Osteoblast (primary cell): ENCODE measurements at regions not wholly inside any gene's neighbourhood (a gene's known extent, or its start where the extent isn't known, plus 50 kb on each side); places are given as distances from the start of the nearest gene placed in this dataset.
A peak's percentile ranks its signal among the peaks of the same experiment; 100 is the strongest.

Source experiments
- DNase-seq: peaks from one replicate; pipeline ENCODE4 v3.0.0; 2011; ENCODE audit warnings: low spot score, mixed read lengths; ENCODE audit not compliant: insufficient read length; ENCODE audit errors: missing footprints
- H2AFZ ChIP-seq: 2 replicates; pipeline ENCODE4 v1.6.0; 2011; ENCODE audit warnings: mild to moderate bottlenecking, low read length
- H3K27ac ChIP-seq: 2 replicates; pipeline ENCODE4 v1.5.1; 2011; ENCODE audit warnings: mild to moderate bottlenecking, low read depth, low read length, moderate library complexity
- H3K27me3 ChIP-seq: 2 replicates; pipeline ENCODE4 v1.6.0; 2012; ENCODE audit warnings: mild to moderate bottlenecking, control low read depth, inconsistent platforms, low read length, moderate library complexity; ENCODE audit not compliant: insufficient read depth
- H3K36me3 ChIP-seq: 2 replicates; pipeline ENCODE4 v1.5.1; 2011; ENCODE audit warnings: mild to moderate bottlenecking, low read length, control low read depth, moderate library complexity; ENCODE audit not compliant: insufficient read depth
- H3K4me1 ChIP-seq: 2 replicates; pipeline ENCODE4 v1.5.1; 2011; ENCODE audit warnings: mild to moderate bottlenecking, low read length, control low read depth, moderate library complexity; ENCODE audit not compliant: insufficient read depth
- H3K4me2 ChIP-seq: 2 replicates; pipeline ENCODE4 v1.6.0; 2011; ENCODE audit warnings: mild to moderate bottlenecking, low read length; ENCODE audit not compliant: insufficient read depth
- H3K4me3 ChIP-seq: fragments of 200-600 bp; sonication (generic); 3 replicates; pipeline ENCODE4 v1.5.1; 2012; ENCODE audit warnings: mild to moderate bottlenecking, low read length, inconsistent platforms; ENCODE audit not compliant: insufficient read depth
- H3K79me2 ChIP-seq: 2 replicates; pipeline ENCODE4 v1.6.0; 2012; ENCODE audit warnings: mild to moderate bottlenecking, low read length, control low read depth, inconsistent platforms; ENCODE audit not compliant: insufficient read depth
- H3K9me3 ChIP-seq: 2 replicates; pipeline ENCODE4 v1.5.1; 2011; ENCODE audit warnings: low read depth, low read length, control low read depth
- H4K20me1 ChIP-seq: 2 replicates; pipeline ENCODE4 v1.6.0; 2012; ENCODE audit warnings: mild to moderate bottlenecking, low read length, control low read depth; ENCODE audit not compliant: insufficient read depth
- CTCF ChIP-seq: IDR thresholded peaks from 2 replicates; pipeline ENCODE4 v1.5.1; 2011; ENCODE audit warnings: mild to moderate bottlenecking, low read depth, low read length, moderate library complexity; ENCODE audit errors: extremely low read depth

GRCh38 chr4:17077105-17077504, 178.7 kb upstream of the LDB2 start:
- DNase-seq = no peak
- H3K4me2 ChIP-seq = no peak overlapping the region
- no peaks in the 10 kb centered on the region for H3K27me3 ChIP-seq
- no peak overlapping the region for H3K4me3 ChIP-seq
- no peaks in the 10 kb centered on the region for H3K9me3 ChIP-seq
- no peaks in the 10 kb centered on the region for H4K20me1 ChIP-seq
- H2AFZ ChIP-seq = no peak overlapping the region
- TF ChIP-seq CTCF = no peak
- no peaks in the 10 kb centered on the region for H3K36me3 ChIP-seq
- no peak overlapping the region for H3K27ac ChIP-seq
- peaks cover 8% of the 10 kb centered on the region for H3K4me1 ChIP-seq
- no peaks in the 10 kb centered on the region for H3K79me2 ChIP-seq

GRCh38 chr4:17072483-17072882, 174.0 kb upstream of the LDB2 start:
- H3K4me2 ChIP-seq = no peak overlapping the region
- no peaks in the 10 kb centered on the region for H4K20me1 ChIP-seq
- H3K27ac ChIP-seq = no peak overlapping the region
- no peaks in the 10 kb centered on the region for H3K79me2 ChIP-seq
- H3K4me3 ChIP-seq = no peak overlapping the region
- peaks cover 13% of the 10 kb centered on the region for H3K4me1 ChIP-seq
- H3K36me3 ChIP-seq = no peaks in the 10 kb centered on the region
- H2AFZ ChIP-seq = peak overlapping the region; percentile 17
- H3K9me3 ChIP-seq = no peaks in the 10 kb centered on the region
- TF ChIP-seq CTCF = no peak
- DNase-seq = no peak
- H3K27me3 ChIP-seq = no peaks in the 10 kb centered on the region

GRCh38 chr4:17068891-17069290, 170.4 kb upstream of the LDB2 start:
- H3K9me3 ChIP-seq = no peaks in the 10 kb centered on the region
- no peaks in the 10 kb centered on the region for H3K36me3 ChIP-seq
- no peak overlapping the region for H2AFZ ChIP-seq
- no peak overlapping the region for H3K4me3 ChIP-seq
- DNase-seq = no peak
- no peak overlapping the region for H3K4me2 ChIP-seq
- no peaks in the 10 kb centered on the region for H3K79me2 ChIP-seq
- no peaks in the 10 kb centered on the region for H3K27me3 ChIP-seq
- TF ChIP-seq CTCF = no peak
- H3K4me1 ChIP-seq = peaks cover 46% of the 10 kb centered on the region
- H4K20me1 ChIP-seq = no peaks in the 10 kb centered on the region
- no peak overlapping the region for H3K27ac ChIP-seq

GRCh38 chr4:17068392-17068791, 169.9 kb upstream of the LDB2 start:
- H3K4me2 ChIP-seq = no peak overlapping the region
- no peak overlapping the region for H3K27ac ChIP-seq

More at GRCh38 chr4:17068392-17068791, 169.9 kb upstream of the LDB2 start:
- Histone ChIP-seq H3K4me3 (no peak overlapping the region), H3K27me3 (no peaks in the 10 kb centered on the region), H3K4me1 (peaks cover 50% of the 10 kb centered on the region), H3K79me2 (no peaks in the 10 kb centered on the region), H4K20me1 (no peaks in the 10 kb centered on the region), H3K9me3 (no peaks in the 10 kb centered on the region), H3K36me3 (no peaks in the 10 kb centered on the region), H2AFZ (no peak overlapping the region)
- DNase-seq = no peak
- TF ChIP-seq CTCF = no peak
